ENCODE measurements at regions not wholly inside any gene's neighbourhood (a gene's known extent, or its start where the extent isn't known, plus 50 kb on each side); places are given as distances from the start of the nearest gene placed in this dataset.

- DNase-seq: no peak
Measured at GRCh38 chr2:226652369-226652768, 147.3 kb downstream of the IRS1 start.

- peak; percentile 47 for DNase-seq
Measured at GRCh38 chr2:226649871-226650660, 149.6 kb downstream of the IRS1 start.

DNA sequence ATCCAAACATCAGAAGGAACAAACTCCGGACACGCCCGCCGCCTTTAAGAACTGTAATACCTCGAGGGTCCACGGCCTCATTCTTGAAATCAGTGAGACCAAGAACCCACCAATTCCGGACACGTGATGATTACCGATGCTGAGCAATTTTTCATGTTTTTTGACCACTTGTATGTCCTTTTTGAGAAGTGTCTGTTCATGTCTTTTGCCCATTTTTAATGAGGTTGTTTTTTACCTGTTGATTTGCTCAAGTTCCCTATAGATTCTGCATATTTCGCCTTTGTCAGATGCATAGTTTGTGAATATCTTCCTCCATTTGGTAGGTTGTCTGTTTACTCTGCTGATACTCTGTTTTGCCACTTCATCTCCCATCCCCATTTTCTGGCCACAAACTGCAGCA is 150.4 kb downstream of the IRS1 start:
- DNase-seq: no peak

DNA sequence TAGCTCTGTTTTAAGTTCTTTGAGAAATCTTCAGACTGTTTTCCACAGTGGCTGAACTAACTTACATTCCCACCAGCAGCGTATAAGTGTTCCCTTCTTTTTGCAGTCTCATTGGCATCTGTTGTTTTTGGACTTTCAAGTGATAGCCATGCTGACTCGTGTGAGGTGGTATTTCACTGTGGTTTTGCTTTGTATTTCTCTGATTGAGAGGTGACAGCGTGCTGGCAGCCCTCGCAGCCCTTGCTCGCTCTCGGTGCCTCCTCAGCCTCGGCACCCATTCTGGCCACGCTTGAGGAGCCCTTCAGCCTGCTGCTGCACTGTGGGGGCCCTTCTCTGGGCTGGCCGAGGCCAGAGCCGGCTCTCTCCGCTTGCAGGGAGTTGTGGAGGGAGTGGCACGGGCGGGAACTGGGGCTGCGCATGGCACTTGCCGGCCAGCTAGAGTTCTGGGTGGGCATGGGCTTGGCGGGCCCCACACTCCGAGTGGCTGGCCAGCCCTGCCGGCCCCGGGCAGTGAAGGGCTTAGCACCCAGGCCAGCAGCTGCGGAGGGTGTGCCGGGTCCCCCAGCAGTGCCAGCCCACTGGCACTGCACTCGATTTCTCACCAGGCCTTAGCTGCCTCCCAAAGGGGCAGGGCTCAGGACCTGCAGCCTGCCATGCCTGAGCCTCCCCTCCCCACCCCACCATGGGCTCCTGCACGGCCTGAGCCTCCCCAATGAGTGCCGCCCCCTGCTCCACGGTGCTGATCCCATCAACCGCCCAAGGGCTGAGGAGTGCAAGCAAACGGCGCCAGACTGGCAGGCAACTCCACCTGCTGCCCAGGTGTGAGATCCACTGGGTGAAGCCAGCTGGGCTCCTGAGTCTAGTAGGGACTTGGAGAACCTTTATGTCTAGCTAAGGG is 151.8 kb downstream of the IRS1 start:
- no peak for DNase-seq

GRCh38 chr2:226644399-226644865 is 155.2 kb downstream of the IRS1 start:
- no peak for DNase-seq

DNA sequence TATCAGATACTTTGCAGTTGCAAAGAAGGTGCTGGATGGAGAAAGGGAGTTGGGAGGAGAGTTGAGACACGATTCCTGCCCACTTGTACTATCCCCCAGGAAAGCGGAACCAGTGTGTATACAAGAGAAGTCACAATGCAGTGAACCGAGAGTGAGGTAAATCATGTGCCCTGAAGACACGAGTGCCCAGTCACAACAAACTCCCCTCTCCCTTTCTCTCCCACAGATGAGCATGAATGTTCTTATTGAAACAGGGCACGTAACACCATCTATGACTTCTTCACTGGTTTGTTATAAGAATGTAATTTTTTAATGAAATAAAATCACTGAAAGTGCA is 155.7 kb downstream of the IRS1 start:
- DNase-seq: no peak

- no peak for DNase-seq
Measured at GRCh38 chr2:226643030-226643945, 156.3 kb downstream of the IRS1 start.

GRCh38 chr2:226641008-226641407 is 158.6 kb downstream of the IRS1 start:
- DNase-seq: no peak

DNA sequence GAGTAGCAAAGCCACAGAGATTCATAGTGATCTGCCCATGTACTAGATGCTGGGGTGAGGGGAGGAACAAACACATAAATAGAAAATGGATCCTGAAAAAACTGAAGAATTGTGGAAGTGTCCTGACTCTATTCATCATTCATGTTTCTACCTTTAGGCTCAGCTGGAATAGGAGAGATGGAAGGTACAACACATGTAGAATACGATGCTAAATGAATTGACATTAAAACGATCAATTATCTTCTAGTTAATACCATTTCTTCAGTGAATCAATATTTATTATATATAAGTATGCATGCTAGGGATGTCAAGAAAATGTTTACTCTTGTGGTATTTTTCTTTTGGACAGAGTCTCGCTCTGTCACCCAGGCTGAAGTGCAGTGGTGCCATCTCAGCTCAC is 159.1 kb downstream of the IRS1 start:
- no peak for DNase-seq

GRCh38 chr2:226639550-226639949 is 160.1 kb downstream of the IRS1 start:
- DNase-seq: no peak

DNA sequence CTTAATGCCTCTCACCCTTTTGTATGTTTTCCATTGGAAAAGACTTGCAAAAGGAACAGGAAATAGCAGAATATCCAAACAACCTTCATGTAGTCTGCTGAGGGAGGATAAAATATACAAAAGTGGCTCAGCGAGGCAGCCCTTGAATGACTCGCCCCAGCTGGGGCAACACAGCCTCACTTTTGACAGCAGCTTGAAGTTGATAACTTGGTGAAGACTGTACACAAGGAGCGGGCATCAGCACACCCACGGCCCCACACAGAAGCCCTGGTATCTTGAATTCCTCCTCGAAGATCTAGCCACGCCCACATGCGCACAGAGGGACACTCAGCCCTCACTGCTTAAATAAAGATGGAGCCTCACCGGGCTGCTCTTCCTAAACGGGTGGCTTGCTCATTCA is 161.0 kb downstream of the IRS1 start:
- no peak for DNase-seq

GRCh38 chr2:226637383-226637782 is 162.2 kb downstream of the IRS1 start:
- DNase-seq: no peak

- no peak for DNase-seq
Measured at GRCh38 chr2:226636586-226636985, 163.0 kb downstream of the IRS1 start.

GRCh38 chr2:226634943-226635604 is 164.5 kb downstream of the IRS1 start:
- DNase-seq: no peak

DNA sequence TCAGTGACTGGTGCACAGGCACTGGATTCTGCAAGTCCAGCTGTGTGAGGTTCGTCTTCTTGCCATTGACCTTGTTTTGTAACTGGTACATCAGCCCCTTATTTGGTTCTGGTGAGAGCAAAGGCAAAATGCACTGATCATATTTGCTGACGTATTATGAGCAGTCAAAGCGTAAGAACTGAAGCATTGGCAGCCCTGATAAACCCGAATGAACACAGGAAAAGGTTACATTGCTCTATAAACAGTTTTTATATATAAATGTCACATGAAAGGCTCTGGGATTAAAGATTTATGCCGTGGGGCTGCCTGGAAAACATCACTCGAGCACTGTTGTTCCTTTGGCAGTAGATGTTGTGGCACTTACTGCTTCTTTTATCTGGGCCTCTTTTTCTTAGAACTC is 167.9 kb downstream of the IRS1 start:
- no peak for DNase-seq

- DNase-seq: no peak
Measured at GRCh38 chr2:226631187-226631586, 168.4 kb downstream of the IRS1 start.

DNA sequence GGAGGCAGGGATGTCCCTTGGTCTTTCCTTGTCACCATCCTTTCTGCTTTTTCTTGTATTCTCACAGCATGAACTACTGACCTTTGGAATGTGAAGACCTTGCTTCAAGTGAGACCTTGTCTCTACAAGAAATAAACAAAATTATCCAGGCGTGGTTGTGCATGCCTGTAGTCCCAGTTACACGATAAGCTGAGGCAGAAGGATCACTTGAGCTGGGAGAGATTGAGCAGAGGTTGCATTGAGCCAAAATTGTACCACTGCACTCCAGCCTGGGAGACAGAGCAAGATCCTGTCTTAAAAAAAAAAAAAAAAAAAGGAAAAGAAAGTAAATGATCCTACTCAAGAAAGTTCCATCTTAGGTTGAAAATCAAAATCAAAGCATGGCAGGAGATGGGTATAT is 173.7 kb downstream of the IRS1 start:
- DNase-seq: no peak

GRCh38 chr2:226623587-226624368 is 175.8 kb downstream of the IRS1 start:
- DNase-seq: no peak

DNA sequence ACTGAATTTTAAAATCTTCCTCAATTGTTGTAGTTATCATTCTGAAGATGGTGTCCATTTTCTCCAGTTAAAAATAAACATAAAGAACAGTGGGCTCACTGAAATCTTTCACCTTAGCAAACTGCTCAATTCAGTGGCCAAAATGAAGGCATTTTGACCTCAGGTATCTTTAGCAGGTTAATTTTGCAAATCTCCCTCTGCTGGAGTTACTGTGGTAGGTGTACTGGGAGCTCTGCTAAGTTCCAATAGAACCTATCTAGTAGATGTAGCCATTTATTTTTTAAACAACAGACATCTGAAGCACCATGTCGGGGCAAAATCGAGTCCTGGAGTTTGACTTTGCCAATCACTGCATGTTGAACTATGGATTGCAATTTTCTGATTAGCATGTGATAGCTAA is 177.1 kb downstream of the IRS1 start:
- DNase-seq: no peak

DNA sequence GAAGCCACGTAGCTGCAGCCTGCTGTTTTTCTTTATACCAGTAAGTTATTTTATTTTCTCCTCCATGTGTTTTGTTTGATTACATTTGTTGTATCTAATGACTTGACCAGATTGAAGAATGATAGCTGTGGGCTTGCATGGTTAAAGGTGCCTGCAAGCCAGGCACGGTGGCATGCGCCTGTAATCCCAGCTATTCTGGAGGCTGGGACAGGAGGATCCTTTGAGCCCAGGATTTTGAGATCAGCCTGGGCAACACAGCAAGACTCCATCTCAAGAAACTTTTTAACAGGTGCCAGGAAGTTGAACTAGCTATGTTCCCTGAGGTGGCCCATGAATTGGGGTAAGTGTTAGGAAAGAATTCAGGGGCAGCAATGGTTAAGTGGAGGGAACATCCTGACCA is 179.4 kb downstream of the IRS1 start:
- DNase-seq: no peak

GRCh38 chr2:226619707-226620106 is 179.9 kb downstream of the IRS1 start:
- DNase-seq: no peak

Measured in activated effector memory CD4-positive, alpha-beta T cell treated with Interleukin-2 at 50 U/mL for 16 hours (primary cell).